Smooth muscle cell (in vitro differentiated cells): ENCODE measurements at regions not wholly inside any gene's neighbourhood (a gene's known extent, or its start where the extent isn't known, plus 50 kb on each side); places are given as distances from the start of the nearest gene placed in this dataset.

Source experiments
- DNase-seq: peaks from one replicate; lab custom pipeline; 2025; ENCODE audit not compliant: unreplicated experiment; lab: John Stamatoyannopoulos, UW
- H2AFZ ChIP-seq: fragments of 200-600 bp; sonication (generic); 2 replicates; pipeline ENCODE4 v1.6.0; 2016; ENCODE audit warnings: antibody characterized with exemption, low read depth, mild to moderate bottlenecking
- H3F3A ChIP-seq: fragments of 200-600 bp; sonication (generic); 2 replicates; pipeline ENCODE4 v1.6.0; 2017; ENCODE audit warnings: antibody characterized with exemption, low read depth
- H3K27ac ChIP-seq: fragments of 200-600 bp; sonication (generic); 2 replicates; pipeline ENCODE4 v1.5.1; 2016; ENCODE audit warnings: low read depth, mild to moderate bottlenecking
- H3K27me3 ChIP-seq: fragments of 200-600 bp; sonication (generic); 2 replicates; pipeline ENCODE4 v1.6.1; 2016; ENCODE audit warnings: low read depth, mild to moderate bottlenecking
- H3K36me3 ChIP-seq: fragments of 200-600 bp; sonication (generic); 2 replicates; pipeline ENCODE4 v1.5.1; 2016; ENCODE audit warnings: low read depth
- H3K4me1 ChIP-seq: fragments of 200-600 bp; sonication (generic); 2 replicates; pipeline ENCODE4 v1.5.1; 2016; ENCODE audit warnings: low read depth
- H3K4me2 ChIP-seq: fragments of 200-600 bp; sonication (generic); 2 replicates; pipeline ENCODE4 v1.6.0; 2016; ENCODE audit warnings: mild to moderate bottlenecking
- H3K4me3 ChIP-seq: fragments of 200-600 bp; sonication (generic); 2 replicates; pipeline ENCODE4 v1.5.1; 2016; ENCODE audit warnings: mild to moderate bottlenecking
- H3K79me2 ChIP-seq: fragments of 200-600 bp; sonication (generic); 2 replicates; pipeline ENCODE4 v1.6.0; 2016; ENCODE audit warnings: low read depth, mild to moderate bottlenecking
- H3K9ac ChIP-seq: fragments of 200-600 bp; sonication (generic); 2 replicates; pipeline ENCODE4 v1.6.0; 2016; ENCODE audit warnings: low read depth
- H3K9me3 ChIP-seq: fragments of 200-600 bp; sonication (generic); replicated peaks from 2 replicates; pipeline ENCODE4 v1.5.1; 2016; ENCODE audit warnings: low read depth
- H4K20me1 ChIP-seq: fragments of 200-600 bp; sonication (generic); 2 replicates; pipeline ENCODE4 v1.6.0; 2016; ENCODE audit warnings: low read depth
- WGBS: methylation state at CpG from one replicate; pipeline ENCODE4 v1.1.7; 2016; ENCODE audit warnings: low lambda C conversion rate; 5-methylcytosine and 5-hydroxymethylcytosine counted together
- TF ChIP-seq, protein P1 (sequence below): fragments of 200-600 bp; sonication (generic); IDR thresholded peaks from 2 replicates; pipeline ENCODE4 v1.5.1; 2017; ENCODE audit warnings: borderline replicate concordance, mild to moderate bottlenecking, antibody characterized with exemption; ENCODE audit not compliant: insufficient read depth, poor library complexity, severe bottlenecking

- no peak overlapping the region for H3K4me2 ChIP-seq
- H3K27me3 ChIP-seq, result no peaks in the 10 kb centered on the region
- H3F3A ChIP-seq, result no peaks in the 10 kb centered on the region
- WGBS, result 91% methylated on average over 5 of the region's 5 CpGs
- TF ChIP-seq, protein P1, sequence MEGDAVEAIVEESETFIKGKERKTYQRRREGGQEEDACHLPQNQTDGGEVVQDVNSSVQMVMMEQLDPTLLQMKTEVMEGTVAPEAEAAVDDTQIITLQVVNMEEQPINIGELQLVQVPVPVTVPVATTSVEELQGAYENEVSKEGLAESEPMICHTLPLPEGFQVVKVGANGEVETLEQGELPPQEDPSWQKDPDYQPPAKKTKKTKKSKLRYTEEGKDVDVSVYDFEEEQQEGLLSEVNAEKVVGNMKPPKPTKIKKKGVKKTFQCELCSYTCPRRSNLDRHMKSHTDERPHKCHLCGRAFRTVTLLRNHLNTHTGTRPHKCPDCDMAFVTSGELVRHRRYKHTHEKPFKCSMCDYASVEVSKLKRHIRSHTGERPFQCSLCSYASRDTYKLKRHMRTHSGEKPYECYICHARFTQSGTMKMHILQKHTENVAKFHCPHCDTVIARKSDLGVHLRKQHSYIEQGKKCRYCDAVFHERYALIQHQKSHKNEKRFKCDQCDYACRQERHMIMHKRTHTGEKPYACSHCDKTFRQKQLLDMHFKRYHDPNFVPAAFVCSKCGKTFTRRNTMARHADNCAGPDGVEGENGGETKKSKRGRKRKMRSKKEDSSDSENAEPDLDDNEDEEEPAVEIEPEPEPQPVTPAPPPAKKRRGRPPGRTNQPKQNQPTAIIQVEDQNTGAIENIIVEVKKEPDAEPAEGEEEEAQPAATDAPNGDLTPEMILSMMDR, result no peak
- H3K79me2 ChIP-seq, result no peaks in the 10 kb centered on the region
- H2AFZ ChIP-seq, result no peak overlapping the region
- no peak for DNase-seq
- no peaks in the 10 kb centered on the region for H3K4me1 ChIP-seq
- H3K4me3 ChIP-seq, result no peak overlapping the region
- no peak overlapping the region for H3K27ac ChIP-seq
- H4K20me1 ChIP-seq, result no peaks in the 10 kb centered on the region
- no peak overlapping the region for H3K9ac ChIP-seq
- H3K36me3 ChIP-seq, result no peaks in the 10 kb centered on the region
- H3K9me3 ChIP-seq, result no peaks in the 10 kb centered on the region
Observed at GRCh38 chr3:144947895-144948294, 976.3 kb downstream of the DIPK2A start.

- Histone ChIP-seq H3K36me3 (no peaks in the 10 kb centered on the region), H3K9ac (no peak overlapping the region), H3F3A (no peaks in the 10 kb centered on the region), H3K4me3 (no peak overlapping the region), H4K20me1 (no peaks in the 10 kb centered on the region), H3K79me2 (no peaks in the 10 kb centered on the region), H3K4me1 (no peaks in the 10 kb centered on the region), H3K9me3 (no peaks in the 10 kb centered on the region), H3K4me2 (no peak overlapping the region), H3K27me3 (no peaks in the 10 kb centered on the region), H3K27ac (no peak overlapping the region), H2AFZ (peak overlapping the region; percentile 8)
- 39% methylated on average over 2 of the region's 2 CpGs for WGBS
- DNase-seq, result no peak
- TF ChIP-seq, protein P1, result no peak
Observed at GRCh38 chr3:144948711-144949110, 977.1 kb downstream of the DIPK2A start.

DNA sequence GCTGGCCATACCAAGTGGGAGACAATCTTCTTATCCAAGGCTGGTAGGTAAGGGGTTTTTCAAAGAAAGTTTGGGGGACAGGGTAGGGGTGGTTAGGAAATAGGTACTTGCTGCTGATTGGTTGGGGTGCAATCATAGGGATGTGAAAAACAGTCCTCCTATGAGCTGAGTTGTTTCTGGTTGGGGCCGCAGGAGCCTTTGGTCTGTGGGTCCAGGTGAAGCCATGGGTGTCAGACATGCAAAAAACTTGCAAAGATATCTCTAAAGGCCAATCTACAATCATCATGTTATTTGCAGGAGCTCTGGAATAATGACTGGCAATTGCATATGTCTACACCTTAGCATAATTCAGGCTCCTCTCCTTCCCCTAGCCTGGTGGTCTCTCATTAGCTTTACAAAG lies 982.3 kb downstream of the DIPK2A start:
- H3K4me2 ChIP-seq, result no peak overlapping the region
- TF ChIP-seq, protein P1, result no peak
- H3K4me3 ChIP-seq, result no peak overlapping the region
- no peaks in the 10 kb centered on the region for H3K27me3 ChIP-seq
- DNase-seq, result no peak
- H4K20me1 ChIP-seq, result no peaks in the 10 kb centered on the region
- H3K9me3 ChIP-seq, result no peaks in the 10 kb centered on the region
- 100% methylated on average over 1 of the region's 1 CpG for WGBS
- no peaks in the 10 kb centered on the region for H3K36me3 ChIP-seq
- no peaks in the 10 kb centered on the region for H3K4me1 ChIP-seq
- H3F3A ChIP-seq, result no peaks in the 10 kb centered on the region
- H2AFZ ChIP-seq, result no peak overlapping the region
- no peaks in the 10 kb centered on the region for H3K79me2 ChIP-seq
- H3K27ac ChIP-seq, result no peak overlapping the region
- H3K9ac ChIP-seq, result no peak overlapping the region

GRCh38 chr3:144957398-144958101 lies 985.9 kb downstream of the DIPK2A start:
- Histone ChIP-seq H3K4me2 (peak overlapping the region; percentile 45), H3K9me3 (no peaks in the 10 kb centered on the region), H3K27me3 (no peaks in the 10 kb centered on the region), H3K27ac (no peak overlapping the region), H3F3A (no peaks in the 10 kb centered on the region), H3K36me3 (no peaks in the 10 kb centered on the region), H3K79me2 (no peaks in the 10 kb centered on the region), H3K4me1 (no peaks in the 10 kb centered on the region), H4K20me1 (no peaks in the 10 kb centered on the region), H3K9ac (no peak overlapping the region), H2AFZ (peak overlapping the region; percentile 40), H3K4me3 (no peak overlapping the region)
- 36% methylated on average over 4 of the region's 4 CpGs for WGBS
- TF ChIP-seq, protein P1, result no peak
- no peak for DNase-seq
